Spleen (tissue), 11 donors: ENCODE measurements at regions not wholly inside any gene's neighbourhood (a gene's known extent, or its start where the extent isn't known, plus 50 kb on each side); places are given as distances from the start of the nearest gene placed in this dataset.
A peak's percentile ranks its signal among the peaks of the same experiment; 100 is the strongest.

Source experiments
- DNase-seq: peaks from one replicate; pipeline ENCODE4 v3.0.0-alpha.2; 2020
- H3K27ac ChIP-seq, 8 donors: fragments of 200-600 bp; sonication (generic) in 7 of 8; 1 replicate in 4 of 8; 2 replicates in 4 of 8; pipeline versions ENCODE4 v1.5.0 to v1.8.0; 2016 to 2021; ENCODE audit warnings: inconsistent platforms in 4 of 8, mild to moderate bottlenecking in 4 of 8, moderate library complexity in 1 of 8
- H3K27me3 ChIP-seq, 7 donors: fragments of 200-600 bp; sonication (generic) in 6 of 7; replicated peaks in 1 of 7; 1 replicate in 4 of 7; 2 replicates in 3 of 7; pipeline versions ENCODE4 v1.5.0 to v1.8.0; 2016 to 2021; ENCODE audit warnings: inconsistent platforms in 3 of 7, mild to moderate bottlenecking in 1 of 7
- H3K36me3 ChIP-seq, 6 donors: fragments of 200-600 bp; sonication (generic) in 5 of 6; 1 replicate in 4 of 6; 2 replicates in 2 of 6; pipeline versions ENCODE4 v1.5.0 to v1.8.0; 2016 to 2021; ENCODE audit warnings: inconsistent platforms in 2 of 6
- H3K4me1 ChIP-seq, 6 donors: fragments of 200-600 bp; sonication (generic) in 5 of 6; 1 replicate in 3 of 6; 2 replicates in 3 of 6; pipeline versions ENCODE4 v1.5.0 to v1.8.0; 2016 to 2021; ENCODE audit warnings: inconsistent platforms in 3 of 6
- H3K4me3 ChIP-seq, 8 donors: fragments of 200-600 bp; sonication (generic) in 7 of 8; 1 replicate in 4 of 8; 2 replicates in 4 of 8; pipeline versions ENCODE4 v1.5.0 to v1.8.0; 2016 to 2021; ENCODE audit warnings: inconsistent platforms in 4 of 8, mild to moderate bottlenecking in 4 of 8, moderate library complexity in 2 of 8
- H3K9me3 ChIP-seq, 8 donors: fragments of 200-600 bp; sonication (generic) in 7 of 8; 1 replicate in 4 of 8; 2 replicates in 4 of 8; pipeline versions ENCODE4 v1.5.0 to v1.8.0; 2016 to 2021; ENCODE audit warnings: inconsistent platforms in 4 of 8
- CTCF ChIP-seq, 11 experiments: fragments of 200-600 bp in 7 of 11; fragments of 450-650 bp in 4 of 11; sonication (generic) in 4 of 11; IDR thresholded peaks in 8 of 11; conservative IDR thresholded peaks in 3 of 11; 1 replicate in 7 of 11; 2 replicates in 4 of 11; pipeline versions ENCODE4 v1.4.0 to v1.8.0; 2016 to 2021; ENCODE audit warnings: antibody characterized with exemption in 11 of 11, inconsistent platforms in 4 of 11, mild to moderate bottlenecking in 1 of 11
- POLR2A ChIP-seq, 3 donors: fragments of 450-650 bp; IDR thresholded peaks; one replicate each; pipeline ENCODE4 v1.5.1; 2017; ENCODE audit warnings: antibody characterized with exemption in 3 of 3, mild to moderate bottlenecking in 1 of 3
- POLR2AphosphoS5 ChIP-seq, 3 donors: sonication (generic); formaldehyde crosslinking; IDR thresholded peaks; one replicate each; pipeline ENCODE4 v1.5.1; 2017; ENCODE audit warnings: antibody characterized with exemption in 3 of 3
- WGBS, 5 donors: extraction: QIAGEN DNeasy Blood & Tissue Kit in 3 of 5; methylation state at CpG; one replicate each; pipeline versions ENCODE4 v1.1.5 to v1.1.7; 2013 to 2018; 5-methylcytosine and 5-hydroxymethylcytosine counted together
- intact Hi-C: fragments of 100-400 bp; cut with DNase I; formaldehyde crosslinking; loops from one replicate; pipeline ENCODE4 v1.15.0; 2023; ENCODE audit warnings: low total_unique reads
- donor health status: healthy with polysubstance abuse.
- donor health status: DM: no; HTN: no; CAD: no; lungs with moderate emphysema.
- donor health status: DM: no; HTN: no; CAD: no.
- donor health status: Bipolar disorder and iron deficiency.
- donor health status: healthy.
- donor health status: DM: no; HTN: no; CAD: no.
- donor health status: DM: yes; HTN: yes; CAD: no.

GRCh38 chr16:50467943-50468748, 80.0 kb upstream of the NKD1 start:
- Histone ChIP-seq H3K27ac (no peak overlapping the region), H3K9me3 (no peaks in the 10 kb centered on the region), H3K4me1 (peaks cover 0 to 13% (median 9%) of the 10 kb centered on the region in 6 donors), H3K27me3 (peaks cover 0 to 69% (median 25%) of the 10 kb centered on the region in 7 donors), H3K36me3 (no peaks in the 10 kb centered on the region), H3K4me3 (peak overlapping the region in 6 of 8 donors; percentile 5 to 56 (median 24))
- TF ChIP-seq POLR2A (IDR thresholded peaks at IDR 0.05) (no peak), CTCF (IDR thresholded peaks at IDR 0.05 in 8 of 11, conservative IDR thresholded peaks at IDR 0.05 in 3 of 11) (no peak), POLR2AphosphoS5 (IDR thresholded peaks at IDR 0.05) (no peak)
- intact Hi-C loops = no loop called here
- DNase-seq = no peak
- WGBS, 5 donors = 1 to 35% (median 9%) methylated on average over 14 to 68 of the region's 68 CpGs

DNA sequence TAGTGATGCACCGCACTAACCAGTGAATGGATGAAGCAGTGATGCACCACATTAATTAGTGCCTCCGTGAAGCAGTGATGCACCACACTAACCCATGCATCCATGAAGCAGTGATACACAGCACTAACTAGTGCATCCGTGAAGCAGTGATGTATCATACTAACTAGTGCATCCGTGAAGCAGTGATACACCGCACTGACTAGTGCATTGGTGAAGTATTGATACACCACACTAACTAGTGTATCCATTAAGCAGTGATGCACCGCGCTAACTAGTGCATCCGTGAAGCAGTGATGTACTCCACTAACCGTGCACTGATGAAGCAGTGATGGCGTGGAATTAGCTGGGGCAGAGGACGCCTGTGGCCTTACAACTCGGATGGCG, 80.6 kb upstream of the NKD1 start:
- DNase-seq = no peak
- Histone ChIP-seq H3K27me3 (peaks cover 0 to 69% (median 25%) of the 10 kb centered on the region in 7 donors), H3K4me1 (peaks cover 0 to 13% (median 9%) of the 10 kb centered on the region in 6 donors), H3K27ac (no peak overlapping the region), H3K4me3 (peak overlapping the region in 5 of 8 donors; percentile 21 to 56 (median 25)), H3K36me3 (no peaks in the 10 kb centered on the region), H3K9me3 (no peaks in the 10 kb centered on the region)
- intact Hi-C loops = no loop called here
- no peak for TF ChIP-seq CTCF (IDR thresholded peaks at IDR 0.05 in 8 of 11, conservative IDR thresholded peaks at IDR 0.05 in 3 of 11)
- TF ChIP-seq POLR2A (IDR thresholded peaks at IDR 0.05) = no peak
- no peak for TF ChIP-seq POLR2AphosphoS5 (IDR thresholded peaks at IDR 0.05)
- 35 to 71% (median 56%) methylated on average over 4 to 13 of the region's 13 CpGs for WGBS, 5 donors

DNA sequence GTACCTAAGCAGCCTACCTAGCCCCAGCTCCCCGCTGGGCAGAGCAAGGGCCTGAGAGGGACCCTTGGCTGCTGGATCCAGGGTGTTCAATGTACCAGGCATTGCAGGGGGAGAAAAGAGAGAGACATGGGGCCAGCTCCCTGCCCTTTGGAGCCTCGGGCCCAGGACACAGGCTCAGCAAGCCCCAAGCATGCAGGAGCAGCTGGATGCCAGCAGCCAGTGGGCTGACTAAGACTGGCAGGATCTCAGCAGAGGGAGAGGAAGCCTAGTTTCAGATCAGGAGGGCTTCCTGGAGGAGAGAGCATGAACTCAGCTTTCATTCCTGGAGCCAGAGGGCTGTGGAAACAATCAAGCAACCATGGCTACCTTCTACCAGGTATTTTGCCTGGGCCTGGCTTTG, 82.0 kb upstream of the NKD1 start:
- TF ChIP-seq CTCF (IDR thresholded peaks at IDR 0.05 in 8 of 11, conservative IDR thresholded peaks at IDR 0.05 in 3 of 11) = no peak
- no peak for DNase-seq
- intact Hi-C loops = no loop called here
- Histone ChIP-seq H3K27me3 (peaks cover 0 to 65% (median 25%) of the 10 kb centered on the region in 7 donors), H3K4me3 (no peak overlapping the region), H3K4me1 (peaks cover 0 to 13% (median 9%) of the 10 kb centered on the region in 6 donors), H3K9me3 (no peaks in the 10 kb centered on the region), H3K27ac (no peak overlapping the region), H3K36me3 (no peaks in the 10 kb centered on the region)
- WGBS, 5 donors = 64 to 96% (median 88%) methylated on average over 1 to 2 of the region's 2 CpGs
